CD4-positive, alpha-beta memory T cell (primary cell): ENCODE measurements at regions not wholly inside any gene's neighbourhood (a gene's known extent, or its start where the extent isn't known, plus 50 kb on each side); places are given as distances from the start of the nearest gene placed in this dataset.
A peak's percentile ranks its signal among the peaks of the same experiment; 100 is the strongest.

Source experiments
- CTCF ChIA-PET: fragments of 350-600 bp; sonication (Branson Sonifier 250); formaldehyde crosslinking; loops from one replicate; lab custom pipeline; 2021; ENCODE audit warnings: inconsistent platforms; ENCODE audit not compliant: partially characterized antibody; lab: Charles Lee
- POLR2A ChIA-PET: fragments of 350-600 bp; sonication (Branson Sonifier 250); formaldehyde crosslinking; loops from one replicate; lab custom pipeline; 2021; ENCODE audit not compliant: partially characterized antibody; lab: Charles Lee
- DNase-seq, 5 donors: peaks; one replicate each; pipeline versions ENCODE4 v3.0.0 to v3.0.0-alpha.2; 2020 to 2022; ENCODE audit warnings: mixed read lengths in 1 of 5
- H3K27ac ChIP-seq: one replicate; pipeline ENCODE4 v1.7.0; 2013; ENCODE audit warnings: low read depth, low read length
- H3K27me3 ChIP-seq: 2 replicates; pipeline ENCODE4 v1.7.0; 2013; ENCODE audit warnings: mild to moderate bottlenecking, low read length, moderate library complexity; ENCODE audit not compliant: insufficient read depth
- H3K36me3 ChIP-seq: 2 replicates; pipeline ENCODE4 v1.7.0; 2013; ENCODE audit warnings: mild to moderate bottlenecking, low read length, moderate library complexity; ENCODE audit not compliant: insufficient read depth
- H3K4me1 ChIP-seq: 2 replicates; pipeline ENCODE4 v1.7.0; 2013; ENCODE audit warnings: mild to moderate bottlenecking, low read length, moderate library complexity; ENCODE audit not compliant: insufficient read depth
- H3K4me3 ChIP-seq, 2 donors: one replicate each; pipeline ENCODE4 v1.7.0; 2013; ENCODE audit warnings: low read length in 2 of 2, mild to moderate bottlenecking in 1 of 2
- H3K9me3 ChIP-seq, 2 donors: one replicate each; pipeline ENCODE4 v1.7.0; 2013; ENCODE audit warnings: low read length in 2 of 2, control low read depth in 1 of 2; ENCODE audit not compliant: control insufficient read depth in 1 of 2
- H3K27ac Mint-ChIP-seq, 7 donors: one replicate each; pipeline ENCODE4 v1.8.0; 2020 to 2021; ENCODE audit warnings: mixed read lengths in 7 of 7, mild to moderate bottlenecking in 6 of 7, inconsistent platforms in 3 of 7, moderate library complexity in 3 of 7
- H3K27me3 Mint-ChIP-seq, 2 donors: one replicate each; pipeline ENCODE4 v1.8.0; 2020 to 2021; ENCODE audit warnings: mixed read lengths in 2 of 2
- H3K36me3 Mint-ChIP-seq, 2 donors: one replicate each; pipeline ENCODE4 v1.8.0; 2020 to 2021; ENCODE audit warnings: mixed read lengths in 2 of 2, inconsistent platforms in 1 of 2, mild to moderate bottlenecking in 1 of 2
- H3K4me1 Mint-ChIP-seq, 4 donors: one replicate each; pipeline ENCODE4 v1.8.0; 2020 to 2021; ENCODE audit warnings: mixed read lengths in 4 of 4, mild to moderate bottlenecking in 1 of 4
- H3K4me3 Mint-ChIP-seq, 8 donors: one replicate each; pipeline ENCODE4 v1.8.0; 2020 to 2021; ENCODE audit warnings: mixed read lengths in 8 of 8, mild to moderate bottlenecking in 7 of 8, moderate library complexity in 6 of 8, inconsistent platforms in 3 of 8
- H3K9me3 Mint-ChIP-seq, 8 donors: one replicate each; pipeline ENCODE4 v1.8.0; 2020 to 2021; ENCODE audit warnings: mixed read lengths in 8 of 8, mild to moderate bottlenecking in 5 of 8, inconsistent platforms in 3 of 8, moderate library complexity in 1 of 8
- intact Hi-C: fragments of 100-400 bp; cut with micrococcal nuclease; formaldehyde crosslinking; loops from one replicate; pipeline ENCODE4 v1.15.1; 2023

GRCh38 chr4:104942990-104943743 lies 203.5 kb upstream of the TET2 start:
- DNase-seq = peak in 3 of 5 donors; percentile 17 to 37 (median 20)
- Mint-ChIP-seq H3K4me3 (no peak overlapping the region), H3K9me3 (no peaks in the 10 kb centered on the region), H3K4me1 (peaks cover 0 to 7% (median 5%) of the 10 kb centered on the region in 4 donors), H3K36me3 (no peaks in the 10 kb centered on the region), H3K27me3 (no peaks in the 10 kb centered on the region), H3K27ac (peak overlapping the region in 1 of 7 donors; percentile 2)
- Histone ChIP-seq H3K36me3 (no peaks in the 10 kb centered on the region), H3K27ac (no peak overlapping the region), H3K4me1 (peaks cover 6% of the 10 kb centered on the region), H3K4me3 (no peak overlapping the region), H3K27me3 (no peaks in the 10 kb centered on the region), H3K9me3 (no peaks in the 10 kb centered on the region)
- CTCF ChIA-PET = no interaction called here
- POLR2A ChIA-PET = no interaction called here
- intact Hi-C loops = no loop called here

GRCh38 chr4:104944596-104944995 lies 202.1 kb upstream of the TET2 start:
- no peaks in the 10 kb centered on the region for H3K4me1 ChIP-seq
- Mint-ChIP-seq H3K9me3 (no peaks in the 10 kb centered on the region), H3K4me1 (peaks cover 0 to 3% (median 0%) of the 10 kb centered on the region in 4 donors), H3K36me3 (no peaks in the 10 kb centered on the region), H3K27me3 (no peaks in the 10 kb centered on the region), H3K4me3 (no peak overlapping the region), H3K27ac (no peak overlapping the region)
- intact Hi-C loops = no loop called here
- no peaks in the 10 kb centered on the region for H3K9me3 ChIP-seq
- ChIA-PET POLR2A (no interaction called here), CTCF (no interaction called here)
- H3K27ac ChIP-seq = no peak overlapping the region
- DNase-seq = no peak
- H3K4me3 ChIP-seq = no peak overlapping the region
- no peaks in the 10 kb centered on the region for H3K36me3 ChIP-seq
- H3K27me3 ChIP-seq = no peaks in the 10 kb centered on the region

- no peak for DNase-seq
- Mint-ChIP-seq H3K4me1 (peaks cover 5 to 13% (median 10%) of the 10 kb centered on the region in 4 donors), H3K27me3 (peaks cover 0 to 2% of the 10 kb centered on the region in 2 donors), H3K36me3 (peaks cover 0 to under 1% of the 10 kb centered on the region in 2 donors), H3K4me3 (no peak overlapping the region), H3K27ac (no peak overlapping the region), H3K9me3 (peaks cover 0 to 5% (median 3%) of the 10 kb centered on the region in 8 donors)
- ChIA-PET POLR2A (no interaction called here), CTCF (no interaction called here)
- no peak overlapping the region for H3K27ac ChIP-seq
- no peak overlapping the region for H3K4me3 ChIP-seq
- no peaks in the 10 kb centered on the region for H3K27me3 ChIP-seq
- intact Hi-C loops = no loop called here
- no peaks in the 10 kb centered on the region for H3K9me3 ChIP-seq
- H3K36me3 ChIP-seq = no peaks in the 10 kb centered on the region
- H3K4me1 ChIP-seq = peaks cover 14% of the 10 kb centered on the region
These were observed 182.1 kb upstream of the TET2 start for GRCh38 chr4:104964410-104965175.

DNA sequence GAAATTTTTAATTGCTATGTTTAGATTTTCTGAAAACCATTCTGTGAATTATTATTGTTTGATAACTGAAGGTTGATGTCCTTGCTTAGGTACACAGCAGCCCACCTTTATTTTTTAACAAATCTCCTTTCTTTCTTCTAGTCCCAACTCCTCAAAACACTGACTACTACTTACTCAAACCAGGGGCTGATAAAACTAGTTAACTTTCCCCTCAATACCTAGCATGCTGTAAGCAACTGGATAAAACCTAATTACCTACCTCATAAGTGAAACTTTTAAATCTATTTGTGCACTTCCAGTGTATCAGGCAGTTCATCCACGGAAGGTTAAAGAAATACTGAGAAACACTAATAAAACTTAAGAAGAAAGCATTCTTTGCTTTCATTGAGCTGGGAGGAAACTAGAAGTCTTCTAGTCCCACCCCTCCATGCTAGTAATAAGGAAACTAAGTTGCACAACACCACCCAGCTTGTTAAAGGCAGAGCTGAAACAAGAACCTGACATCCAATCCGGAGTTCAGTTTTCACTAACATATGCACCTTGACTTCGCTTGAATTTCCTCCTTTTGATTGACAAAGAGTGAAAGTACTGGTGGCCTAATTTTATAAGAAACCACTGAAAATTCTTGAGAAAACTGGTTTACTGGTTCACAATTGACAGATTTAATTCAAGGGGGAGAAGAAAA lies 180.2 kb upstream of the TET2 start:
- Mint-ChIP-seq H3K4me1 (peaks cover 5 to 13% (median 10%) of the 10 kb centered on the region in 4 donors), H3K9me3 (peaks cover 0 to 5% (median 2%) of the 10 kb centered on the region in 8 donors), H3K27ac (peak overlapping the region; percentile 4 to 92 (median 85)), H3K27me3 (peaks cover 0 to 2% of the 10 kb centered on the region in 2 donors), H3K36me3 (no peaks in the 10 kb centered on the region), H3K4me3 (peak overlapping the region; percentile 60 to 85 (median 72))
- intact Hi-C loops = loop anchor here (2.0 kb wide), 1 partner anchor 36 kb away; no protein-coding TSS in a partner anchor
- no peak overlapping the region for H3K4me3 ChIP-seq
- no peaks in the 10 kb centered on the region for H3K27me3 ChIP-seq
- no peaks in the 10 kb centered on the region for H3K9me3 ChIP-seq
- H3K36me3 ChIP-seq = no peaks in the 10 kb centered on the region
- ChIA-PET CTCF (interaction anchor here (0.8 kb wide), 1 partner anchor 13 kb away, joined by 3 read pairs; no protein-coding TSS in a partner anchor), POLR2A (interaction anchor here (1.7 kb wide), 1 partner anchor 36 kb away, joined by 5 read pairs; no protein-coding TSS in a partner anchor)
- peak in 4 of 5 donors; percentile 14 to 44 (median 32) for DNase-seq
- H3K27ac ChIP-seq = no peak overlapping the region
- peaks cover 14% of the 10 kb centered on the region for H3K4me1 ChIP-seq

GRCh38 chr4:104967034-104967401 lies 179.7 kb upstream of the TET2 start:
- H3K4me3 Mint-ChIP-seq = peak overlapping the region; percentile 60 to 85 (median 72)
- H3K9me3 Mint-ChIP-seq = peaks cover 0 to 5% (median under 1%) of the 10 kb centered on the region in 8 donors
- DNase-seq = no peak
- Histone ChIP-seq H3K27ac (no peak overlapping the region), H3K4me1 (peaks cover 14% of the 10 kb centered on the region), H3K4me3 (no peak overlapping the region), H3K36me3 (no peaks in the 10 kb centered on the region), H3K27me3 (no peaks in the 10 kb centered on the region), H3K9me3 (no peaks in the 10 kb centered on the region)
- POLR2A ChIA-PET = interaction anchor here (1.7 kb wide), 1 partner anchor 36 kb away, joined by 5 read pairs; no protein-coding TSS in a partner anchor
- H3K4me1 Mint-ChIP-seq = peaks cover 5 to 13% (median 10%) of the 10 kb centered on the region in 4 donors
- peak overlapping the region; percentile 4 to 92 (median 85) for H3K27ac Mint-ChIP-seq
- intact Hi-C loops = loop anchor here (2.0 kb wide), 1 partner anchor 36 kb away; no protein-coding TSS in a partner anchor
- CTCF ChIA-PET = interaction anchor here (0.8 kb wide), 1 partner anchor 12 kb away, joined by 3 read pairs; no protein-coding TSS in a partner anchor
- H3K36me3 Mint-ChIP-seq = no peaks in the 10 kb centered on the region
- H3K27me3 Mint-ChIP-seq = peaks cover 0 to 2% of the 10 kb centered on the region in 2 donors

DNA sequence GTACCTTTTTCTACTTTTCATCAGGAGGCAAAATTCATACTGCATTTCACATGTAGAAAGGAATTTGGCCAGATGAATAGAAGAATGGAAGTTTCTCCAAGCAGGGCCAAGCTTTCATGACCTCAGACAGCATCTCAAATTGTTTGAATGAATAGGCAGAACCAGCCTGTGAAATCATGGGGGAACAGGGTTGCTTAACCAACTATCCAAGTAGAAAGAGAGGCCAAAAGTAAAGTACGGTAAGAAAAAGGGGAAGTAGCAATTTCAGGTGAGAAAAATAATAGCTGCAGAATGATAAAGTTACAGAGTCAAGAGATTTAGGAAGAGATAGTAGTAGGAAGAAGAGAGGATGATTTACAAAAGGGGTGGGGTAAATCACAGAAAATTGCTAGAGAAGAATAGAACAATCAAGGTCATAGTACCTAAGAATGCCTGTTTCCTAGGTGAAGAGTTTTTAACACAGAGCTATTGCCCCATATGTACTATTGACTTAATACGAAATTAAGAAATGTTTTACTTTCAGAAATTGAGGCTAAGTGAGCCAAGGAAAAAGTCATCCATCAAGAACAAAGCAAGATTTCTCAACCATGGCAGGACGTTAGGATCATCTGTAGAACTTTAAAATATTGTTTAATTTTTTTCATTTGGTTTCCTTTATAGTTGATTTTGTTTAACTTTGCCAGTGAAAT lies 177.1 kb upstream of the TET2 start:
- Mint-ChIP-seq H3K4me1 (peaks cover 5 to 13% (median 10%) of the 10 kb centered on the region in 4 donors), H3K27ac (no peak overlapping the region), H3K36me3 (no peaks in the 10 kb centered on the region), H3K4me3 (no peak overlapping the region), H3K27me3 (peaks cover 0 to 2% of the 10 kb centered on the region in 2 donors), H3K9me3 (peaks cover 0 to 3% (median 0%) of the 10 kb centered on the region in 8 donors)
- POLR2A ChIA-PET = no interaction called here
- Histone ChIP-seq H3K4me1 (peaks cover 14% of the 10 kb centered on the region), H3K27ac (no peak overlapping the region), H3K9me3 (no peaks in the 10 kb centered on the region), H3K36me3 (no peaks in the 10 kb centered on the region), H3K27me3 (no peaks in the 10 kb centered on the region), H3K4me3 (no peak overlapping the region)
- no peak for DNase-seq
- intact Hi-C loops = no loop called here
- CTCF ChIA-PET = no interaction called here
